Cardiac muscle cell (in vitro differentiated cells and primary cell): ENCODE measurements at regions not wholly inside any gene's neighbourhood (a gene's known extent, or its start where the extent isn't known, plus 50 kb on each side); places are given as distances from the start of the nearest gene placed in this dataset.

Experiments
- DNase-seq, 2 donors: peaks; one replicate each; pipeline versions ENCODE4 v3.0.0 to v3.0.0-alpha.2; 2010 to 2017; ENCODE audit warnings: low read depth in 1 of 2, low spot score in 1 of 2
- H3K27ac ChIP-seq: fragments of 200-600 bp; sonication (generic); 2 replicates; pipeline ENCODE4 v1.5.1; 2016
- H3K27me3 ChIP-seq: fragments of 200-600 bp; sonication (generic); 2 replicates; pipeline ENCODE4 v1.6.0; 2016; ENCODE audit warnings: control low read depth
- H3K36me3 ChIP-seq: fragments of 200-600 bp; sonication (generic); 2 replicates; pipeline ENCODE4 v1.5.1; 2016; ENCODE audit warnings: control low read depth
- H3K4me1 ChIP-seq: fragments of 200-600 bp; sonication (generic); 2 replicates; pipeline ENCODE4 v1.8.1; 2017; ENCODE audit warnings: low read depth, mild to moderate bottlenecking, mixed run types
- H3K4me3 ChIP-seq: fragments of 200-600 bp; sonication (generic); 2 replicates; pipeline ENCODE4 v1.5.1; 2016; ENCODE audit warnings: mild to moderate bottlenecking
- H3K9me3 ChIP-seq: fragments of 200-600 bp; sonication (generic); 2 replicates; pipeline ENCODE4 v1.5.1; 2017; ENCODE audit warnings: low read depth, mild to moderate bottlenecking, control low read depth
- TF ChIP-seq, protein P1 (sequence below): IDR thresholded peaks from 2 replicates; pipeline ENCODE4 v1.5.1; 2012; ENCODE audit warnings: low read depth, mild to moderate bottlenecking, low read length

DNA sequence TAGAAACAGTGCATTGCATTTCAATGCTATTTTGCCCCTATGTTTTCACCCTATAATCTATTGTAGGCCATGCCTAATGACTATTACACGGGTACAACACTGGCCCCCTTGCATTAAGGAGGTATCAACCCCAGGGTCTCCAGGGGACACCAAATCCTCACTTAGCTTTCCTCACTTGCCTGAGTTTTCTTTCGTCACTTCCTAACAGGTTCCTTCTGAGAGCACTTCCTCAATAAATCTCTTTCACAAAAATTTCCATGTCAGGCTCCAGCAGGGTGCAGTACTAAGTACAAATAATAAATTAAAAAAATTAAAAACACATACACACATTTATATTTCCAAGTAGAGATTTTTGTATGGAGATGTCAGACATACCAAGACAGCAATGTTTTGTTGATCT, 165.0 kb downstream of the RBM46 start:
- no peak for DNase-seq
- no peak overlapping the region for H3K4me3 ChIP-seq
- no peaks in the 10 kb centered on the region for H3K36me3 ChIP-seq
- TF ChIP-seq, protein P1, sequence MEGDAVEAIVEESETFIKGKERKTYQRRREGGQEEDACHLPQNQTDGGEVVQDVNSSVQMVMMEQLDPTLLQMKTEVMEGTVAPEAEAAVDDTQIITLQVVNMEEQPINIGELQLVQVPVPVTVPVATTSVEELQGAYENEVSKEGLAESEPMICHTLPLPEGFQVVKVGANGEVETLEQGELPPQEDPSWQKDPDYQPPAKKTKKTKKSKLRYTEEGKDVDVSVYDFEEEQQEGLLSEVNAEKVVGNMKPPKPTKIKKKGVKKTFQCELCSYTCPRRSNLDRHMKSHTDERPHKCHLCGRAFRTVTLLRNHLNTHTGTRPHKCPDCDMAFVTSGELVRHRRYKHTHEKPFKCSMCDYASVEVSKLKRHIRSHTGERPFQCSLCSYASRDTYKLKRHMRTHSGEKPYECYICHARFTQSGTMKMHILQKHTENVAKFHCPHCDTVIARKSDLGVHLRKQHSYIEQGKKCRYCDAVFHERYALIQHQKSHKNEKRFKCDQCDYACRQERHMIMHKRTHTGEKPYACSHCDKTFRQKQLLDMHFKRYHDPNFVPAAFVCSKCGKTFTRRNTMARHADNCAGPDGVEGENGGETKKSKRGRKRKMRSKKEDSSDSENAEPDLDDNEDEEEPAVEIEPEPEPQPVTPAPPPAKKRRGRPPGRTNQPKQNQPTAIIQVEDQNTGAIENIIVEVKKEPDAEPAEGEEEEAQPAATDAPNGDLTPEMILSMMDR: no peak
- H3K9me3 ChIP-seq: no peaks in the 10 kb centered on the region
- H3K27me3 ChIP-seq: no peaks in the 10 kb centered on the region
- no peaks in the 10 kb centered on the region for H3K4me1 ChIP-seq
- H3K27ac ChIP-seq: no peak overlapping the region

DNA sequence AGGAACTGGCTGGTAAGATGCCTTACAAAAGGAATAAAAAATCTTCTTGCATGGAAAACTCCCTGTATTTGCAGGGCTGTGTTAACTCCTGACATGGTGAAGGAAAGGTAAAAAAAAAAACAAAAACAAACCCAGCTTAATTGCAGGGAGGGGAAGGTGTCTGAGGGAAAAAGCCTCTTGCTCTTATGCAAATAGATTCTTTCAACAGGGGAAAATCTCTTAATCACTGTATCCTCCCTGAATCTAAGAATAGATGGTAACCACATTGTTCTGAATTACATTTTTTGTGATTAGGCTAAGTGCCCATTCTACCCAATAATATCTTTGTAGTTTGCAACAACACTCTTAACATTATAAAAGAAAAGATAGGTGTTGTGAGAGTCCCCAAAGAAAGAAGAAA, 172.6 kb downstream of the RBM46 start:
- no peaks in the 10 kb centered on the region for H3K9me3 ChIP-seq
- no peaks in the 10 kb centered on the region for H3K27me3 ChIP-seq
- no peak overlapping the region for H3K4me3 ChIP-seq
- H3K27ac ChIP-seq: no peak overlapping the region
- TF ChIP-seq, protein P1: no peak
- H3K36me3 ChIP-seq: no peaks in the 10 kb centered on the region
- no peak for DNase-seq
- H3K4me1 ChIP-seq: peaks cover 1% of the 10 kb centered on the region

DNA sequence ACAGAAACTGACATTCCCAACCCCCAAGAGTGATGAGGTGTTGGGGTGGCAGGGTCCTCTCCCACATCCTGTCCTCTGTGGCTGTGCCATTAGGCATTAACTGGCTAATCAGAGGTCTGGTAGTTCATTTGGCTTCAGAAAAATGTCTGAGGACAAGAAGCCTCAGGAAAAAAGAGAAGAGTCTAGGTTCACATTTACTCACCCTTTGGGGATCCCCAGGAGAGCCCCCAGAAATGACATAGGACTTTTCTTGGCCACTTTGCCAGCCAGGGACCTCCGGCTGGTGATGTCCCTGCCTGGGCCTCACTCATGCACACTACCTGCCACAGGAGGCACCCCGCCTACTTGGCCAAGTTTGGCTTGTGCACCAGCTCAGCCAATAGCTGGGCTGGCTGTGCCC, 173.0 kb downstream of the RBM46 start:
- Histone ChIP-seq H3K27me3 (no peaks in the 10 kb centered on the region), H3K4me3 (no peak overlapping the region), H3K36me3 (no peaks in the 10 kb centered on the region), H3K27ac (no peak overlapping the region), H3K4me1 (peaks cover 5% of the 10 kb centered on the region), H3K9me3 (no peaks in the 10 kb centered on the region)
- TF ChIP-seq, protein P1: no peak
- no peak for DNase-seq

DNA sequence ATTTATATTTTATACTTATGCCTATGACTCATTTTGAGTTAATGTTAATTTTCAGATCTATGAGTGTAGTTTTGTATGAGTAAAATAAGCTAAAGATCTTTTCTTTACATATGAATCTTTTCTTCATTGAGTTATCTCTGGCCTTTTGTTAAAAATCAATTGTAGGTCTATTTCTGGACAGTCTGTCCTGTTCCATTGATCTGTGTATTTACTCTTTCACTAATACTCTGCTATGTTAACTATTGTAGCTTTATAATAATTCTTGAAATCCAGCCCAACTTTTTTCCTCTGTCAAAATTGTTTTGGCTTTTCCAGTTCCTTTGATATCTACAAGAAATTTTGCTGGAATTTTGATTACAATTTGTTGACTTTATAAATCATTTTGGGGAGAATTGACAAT, 177.0 kb downstream of the RBM46 start:
- H3K9me3 ChIP-seq: no peaks in the 10 kb centered on the region
- no peaks in the 10 kb centered on the region for H3K27me3 ChIP-seq
- no peak for DNase-seq
- no peak overlapping the region for H3K4me3 ChIP-seq
- H3K27ac ChIP-seq: no peak overlapping the region
- TF ChIP-seq, protein P1: no peak
- no peaks in the 10 kb centered on the region for H3K36me3 ChIP-seq
- H3K4me1 ChIP-seq: peaks cover 18% of the 10 kb centered on the region

DNA sequence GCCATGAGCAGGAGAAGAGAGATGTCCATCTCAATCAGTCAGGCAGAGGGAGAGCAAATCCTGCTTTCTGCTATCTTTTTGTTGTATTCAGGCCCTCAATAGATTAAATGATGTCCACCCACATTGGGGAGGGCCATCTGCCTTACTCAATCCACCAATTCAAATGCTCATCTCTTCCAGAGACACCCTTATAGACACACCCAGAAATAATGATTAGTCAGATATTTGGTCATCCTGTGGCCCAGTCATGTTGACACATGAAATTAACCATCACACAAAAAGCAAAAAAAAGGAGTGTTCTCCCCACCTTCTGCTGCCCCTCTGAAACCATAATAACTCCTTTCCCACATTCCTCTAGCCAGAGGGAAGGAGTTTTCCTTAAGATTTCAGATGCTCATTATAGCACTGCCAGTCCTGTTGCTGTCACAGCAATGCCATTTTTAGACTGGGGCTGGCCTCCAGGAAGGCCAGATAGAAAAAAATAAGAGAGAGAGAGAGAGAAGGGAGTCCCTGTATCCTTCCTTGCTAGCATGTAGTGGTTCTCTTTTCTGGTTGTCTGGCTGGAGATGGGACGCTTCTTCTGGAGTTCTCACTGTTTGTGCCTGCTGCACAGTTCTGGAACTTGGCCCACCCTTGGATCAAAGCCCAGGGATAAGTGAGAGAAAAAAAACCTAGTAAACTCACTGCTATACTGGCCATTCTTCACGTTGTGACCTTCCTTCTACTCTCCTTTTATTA, 177.7 kb downstream of the RBM46 start:
- Histone ChIP-seq H3K36me3 (no peaks in the 10 kb centered on the region), H3K27me3 (no peaks in the 10 kb centered on the region), H3K4me1 (peaks cover 18% of the 10 kb centered on the region), H3K9me3 (no peaks in the 10 kb centered on the region), H3K27ac (no peak overlapping the region), H3K4me3 (no peak overlapping the region)
- peak; percentile 13 to 69 for DNase-seq
- TF ChIP-seq, protein P1: no peak
